Left ventricle myocardium inferior (tissue), 1 donor: ENCODE measurements at regions not wholly inside any gene's neighbourhood (a gene's known extent, or its start where the extent isn't known, plus 50 kb on each side); places are given as distances from the start of the nearest gene placed in this dataset.

Experiments used
- DNase-seq: peaks from one replicate; pipeline ENCODE4 v3.0.0-alpha.2; 2020
- H3K27ac ChIP-seq: fragments of 200-600 bp; replicated peaks from 2 replicates; pipeline ENCODE4 v1.8.0; 2021
- H3K27me3 ChIP-seq: fragments of 200-600 bp; 2 replicates; pipeline ENCODE4 v1.8.0; 2021; ENCODE audit warnings: low read depth
- H3K36me3 ChIP-seq: fragments of 200-600 bp; 2 replicates; pipeline ENCODE4 v1.8.0; 2021
- H3K4me1 ChIP-seq: fragments of 200-600 bp; 2 replicates; pipeline ENCODE4 v1.8.0; 2021
- H3K4me3 ChIP-seq: fragments of 200-600 bp; 2 replicates; pipeline ENCODE4 v1.8.0; 2021; ENCODE audit warnings: mild to moderate bottlenecking, moderate library complexity
- H3K9me3 ChIP-seq: fragments of 200-600 bp; replicated peaks from 2 replicates; pipeline ENCODE4 v1.8.0; 2021
- CTCF ChIP-seq: fragments of 200-600 bp; IDR thresholded peaks from 2 replicates; pipeline ENCODE4 v1.8.0; 2021; ENCODE audit warnings: antibody characterized with exemption, mild to moderate bottlenecking, borderline replicate concordance
- intact Hi-C: fragments of 100-400 bp; cut with micrococcal nuclease; formaldehyde crosslinking; loops from one replicate; pipeline ENCODE4 v1.11.0; 2022
- donor health status: DM: no; HTN: yes; CAD: no; lungs with severe emphysema.

DNA sequence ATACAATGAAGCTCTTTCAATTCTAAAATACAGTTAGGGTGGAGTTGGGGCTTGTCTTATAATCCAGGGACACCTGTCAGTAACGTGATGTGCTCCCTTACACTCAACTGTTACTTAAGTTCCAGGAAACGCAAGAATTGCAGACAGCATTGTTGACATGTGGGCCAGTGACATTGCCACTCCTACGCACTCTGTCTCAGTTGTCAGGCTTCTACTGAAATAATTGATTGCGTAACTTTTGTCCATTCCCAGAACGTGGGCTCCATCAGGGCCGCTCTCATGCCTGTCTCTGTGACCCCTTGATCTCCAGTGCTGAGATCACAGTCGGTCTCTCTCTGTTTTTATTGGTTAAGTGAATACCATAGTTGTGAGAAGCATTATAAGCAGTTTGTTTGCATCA lies 487.8 kb downstream of the GALR1 start:
- Histone ChIP-seq H3K27me3 (peaks cover 17% of the 10 kb centered on the region), H3K27ac (no peak overlapping the region), H3K9me3 (no peaks in the 10 kb centered on the region), H3K4me1 (no peaks in the 10 kb centered on the region), H3K4me3 (no peak overlapping the region), H3K36me3 (no peaks in the 10 kb centered on the region)
- intact Hi-C loops, result no loop called here
- DNase-seq, result no peak
- no peak for TF ChIP-seq CTCF

- H3K4me1 ChIP-seq, result no peaks in the 10 kb centered on the region
- H3K27me3 ChIP-seq, result peaks cover 39% of the 10 kb centered on the region
- H3K9me3 ChIP-seq, result no peaks in the 10 kb centered on the region
- TF ChIP-seq CTCF, result peak; percentile 62
- intact Hi-C loops, result no loop called here
- DNase-seq, result no peak
- H3K4me3 ChIP-seq, result no peak overlapping the region
- H3K36me3 ChIP-seq, result no peaks in the 10 kb centered on the region
- H3K27ac ChIP-seq, result no peak overlapping the region
These were observed 499.4 kb downstream of the GALR1 start for GRCh38 chr18:77749089-77749488.

DNA sequence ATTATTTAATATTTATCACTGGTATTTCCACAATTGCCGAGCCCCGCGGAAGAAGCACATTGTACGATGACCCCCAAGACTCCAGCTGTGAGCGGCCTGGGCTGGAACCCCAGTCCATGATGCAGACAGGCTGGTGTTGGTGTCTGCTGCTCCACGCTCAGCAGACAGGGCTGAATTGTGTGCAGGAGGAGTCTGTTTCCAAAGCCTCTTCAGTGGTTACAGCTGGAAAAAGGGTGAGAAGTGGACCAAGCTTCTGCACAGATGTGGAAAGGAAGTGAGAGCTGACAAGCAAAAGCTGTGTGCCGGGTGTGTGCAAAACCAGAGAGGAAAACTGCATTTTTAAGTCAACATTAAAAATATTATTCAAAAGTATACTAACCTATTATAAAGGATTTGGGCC lies 500.4 kb downstream of the GALR1 start:
- intact Hi-C loops, result no loop called here
- Histone ChIP-seq H3K4me3 (no peak overlapping the region), H3K4me1 (no peaks in the 10 kb centered on the region), H3K36me3 (no peaks in the 10 kb centered on the region), H3K27ac (no peak overlapping the region), H3K27me3 (peaks cover 48% of the 10 kb centered on the region), H3K9me3 (no peaks in the 10 kb centered on the region)
- DNase-seq, result no peak
- no peak for TF ChIP-seq CTCF

DNA sequence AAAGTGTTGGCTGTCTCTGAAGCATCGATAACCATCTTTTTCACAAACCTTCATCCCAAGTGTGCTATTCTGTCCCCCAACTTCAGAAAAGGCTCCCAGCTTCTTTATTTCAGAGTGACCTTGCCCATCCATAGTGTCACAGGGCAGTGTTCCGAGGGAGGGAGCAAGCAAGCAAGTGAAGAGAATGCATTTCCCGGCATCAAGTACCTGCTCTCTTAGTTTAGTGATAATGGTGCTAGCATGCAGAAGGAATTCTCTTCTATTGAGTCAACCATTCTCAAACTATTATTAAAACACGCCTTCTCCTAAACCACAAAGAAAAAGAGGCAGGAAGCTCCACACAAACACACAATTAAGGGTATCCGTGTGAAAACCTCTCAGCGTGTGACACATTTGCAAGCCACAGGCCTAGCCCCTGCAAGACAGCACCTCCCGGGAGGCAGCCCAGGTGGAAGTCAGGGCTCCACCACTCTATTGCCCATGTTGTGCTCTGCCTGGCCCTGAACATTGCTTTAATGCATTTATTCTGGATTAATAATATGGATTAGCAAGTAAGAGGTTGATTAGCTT lies 504.9 kb downstream of the GALR1 start:
- no peak for DNase-seq
- H3K4me1 ChIP-seq, result no peaks in the 10 kb centered on the region
- H3K27me3 ChIP-seq, result peaks cover 54% of the 10 kb centered on the region
- intact Hi-C loops, result no loop called here
- no peaks in the 10 kb centered on the region for H3K9me3 ChIP-seq
- no peak for TF ChIP-seq CTCF
- no peak overlapping the region for H3K27ac ChIP-seq
- no peak overlapping the region for H3K4me3 ChIP-seq
- no peaks in the 10 kb centered on the region for H3K36me3 ChIP-seq

DNA sequence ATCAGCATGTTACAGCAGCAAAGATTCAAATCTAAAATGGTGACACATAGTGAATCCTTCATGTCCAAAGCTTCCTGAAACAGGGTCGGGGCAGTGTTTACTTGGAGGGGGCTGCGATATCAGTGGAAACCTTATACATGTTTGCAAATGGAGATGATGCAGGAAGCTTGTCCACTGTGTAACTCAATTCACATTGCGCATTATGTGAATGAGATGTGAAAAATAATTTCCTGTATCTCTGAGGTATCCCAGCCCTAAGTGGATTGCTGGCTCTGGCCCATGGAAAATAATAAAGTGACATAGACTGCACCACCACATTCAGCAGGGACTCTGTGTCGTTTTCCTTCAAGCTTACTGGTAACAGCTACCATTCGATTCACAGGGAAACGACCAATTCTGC lies 505.5 kb downstream of the GALR1 start:
- Histone ChIP-seq H3K4me3 (no peak overlapping the region), H3K27me3 (peaks cover 58% of the 10 kb centered on the region), H3K36me3 (no peaks in the 10 kb centered on the region), H3K9me3 (no peaks in the 10 kb centered on the region), H3K27ac (no peak overlapping the region), H3K4me1 (no peaks in the 10 kb centered on the region)
- no peak for TF ChIP-seq CTCF
- no peak for DNase-seq
- intact Hi-C loops, result no loop called here
